ENCODE measurements at regions not wholly inside any gene's neighbourhood (a gene's known extent, or its start where the extent isn't known, plus 50 kb on each side); places are given as distances from the start of the nearest gene placed in this dataset.

GRCh38 chr4:133245226-133245625 is 96.1 kb downstream of the PCDH10 start:
- intact Hi-C loops (cut with DNase I): no loop called here
- no peak overlapping the region for H3K4me3 ChIP-seq
- DNase-seq: no peak
- H3K27ac ChIP-seq: no peak overlapping the region
- H3K36me3 ChIP-seq (ENCODE audit: insufficient read depth in 1 of 2, low read depth in 1 of 2): no peaks in the 10 kb centered on the region
- H3K9me3 ChIP-seq: no peaks in the 10 kb centered on the region
- no peak for ATAC-seq
- TF ChIP-seq CTCF (IDR thresholded peaks at IDR 0.05): no peak
- no peaks in the 10 kb centered on the region for H3K4me1 ChIP-seq
- 91 to 94% (median 91%) methylated on average over 1 of the region's 1 CpG for WGBS, 3 donors
- no peaks in the 10 kb centered on the region for H3K27me3 ChIP-seq (ENCODE audit: insufficient read depth in 3 of 3, low read length in 2 of 3)
